OCI-LY1 (cell line): ENCODE measurements at regions not wholly inside any gene's neighbourhood (a gene's known extent, or its start where the extent isn't known, plus 50 kb on each side); places are given as distances from the start of the nearest gene placed in this dataset.

Experiments used
- CTCF ChIP-seq: fragments of 200-600 bp; sonication (generic), shearing (Covaris generic); IDR thresholded peaks from 2 replicates; pipeline ENCODE4 v1.5.1; 2017; ENCODE audit warnings: mild to moderate bottlenecking, antibody characterized with exemption, low read length, moderate library complexity, mixed read lengths
- EZH2 ChIP-seq: fragments of 200-600 bp; sonication (generic), shearing (Covaris generic); IDR thresholded peaks from 2 replicates; pipeline ENCODE4 v1.8.0; 2017; ENCODE audit warnings: borderline replicate concordance, mixed run types, mild to moderate bottlenecking, antibody characterized with exemption, low read length, moderate library complexity, mixed read lengths

- TF ChIP-seq CTCF (no peak), EZH2 (no peak)
Measured at GRCh38 chr2:207312006-207312356, 146.2 kb upstream of the KLF7 start.
